SK-N-MC (cell line): ENCODE measurements at regions not wholly inside any gene's neighbourhood (a gene's known extent, or its start where the extent isn't known, plus 50 kb on each side); places are given as distances from the start of the nearest gene placed in this dataset.

Experiments
- EZH2 ChIP-seq: fragments of 200-600 bp; sonication (generic); IDR thresholded peaks from one replicate; pipeline ENCODE4 v1.6.1; 2017; ENCODE audit warnings: antibody characterized with exemption
- POLR2AphosphoS5 ChIP-seq: IDR thresholded peaks from 2 replicates; pipeline ENCODE4 v1.6.1; 2012; ENCODE audit warnings: mild to moderate bottlenecking, low read depth, low read length, borderline replicate concordance

DNA sequence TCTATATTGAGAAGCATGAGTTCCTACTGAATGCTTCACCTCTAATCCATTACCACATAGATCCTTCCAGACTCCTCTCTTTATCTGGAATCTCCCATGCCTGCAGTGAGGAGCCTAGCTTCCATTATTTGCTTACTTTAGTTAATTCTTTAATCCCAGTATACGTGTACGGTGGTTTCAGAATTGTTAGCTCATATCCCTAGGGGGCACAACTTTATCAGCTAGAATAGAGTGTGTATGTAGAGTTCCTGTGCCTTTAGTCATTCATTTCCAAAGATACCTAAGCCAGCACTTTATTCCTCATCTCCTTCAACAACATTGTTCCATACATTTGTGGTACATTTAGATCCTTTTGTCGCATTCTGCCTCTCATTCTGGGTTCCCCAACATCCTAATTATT lies 226.0 kb downstream of the TJP1 start:
- TF ChIP-seq POLR2AphosphoS5, result no peak
- no peak for TF ChIP-seq EZH2
